Upper lobe of right lung (tissue), 1 donor: ENCODE measurements at regions not wholly inside any gene's neighbourhood (a gene's known extent, or its start where the extent isn't known, plus 50 kb on each side); places are given as distances from the start of the nearest gene placed in this dataset.

Experiments
- ATAC-seq: fragments of 200-7000 bp; cut with Tn5 transposase; one replicate; pipeline ENCODE4 v1.9.1; 2020; ENCODE audit warnings: mild to moderate bottlenecking, moderate library complexity
- DNase-seq: peaks from one replicate; pipeline ENCODE4 v3.0.0-alpha.2; 2020
- H3K27ac ChIP-seq: fragments of 200-600 bp; one replicate; pipeline ENCODE4 v1.8.0; 2022
- H3K27me3 ChIP-seq: fragments of 200-600 bp; one replicate; pipeline ENCODE4 v1.8.0; 2022; ENCODE audit warnings: mild to moderate bottlenecking
- H3K36me3 ChIP-seq: fragments of 200-600 bp; one replicate; pipeline ENCODE4 v1.8.0; 2022
- H3K4me1 ChIP-seq: fragments of 200-600 bp; one replicate; pipeline ENCODE4 v1.8.0; 2022
- H3K4me3 ChIP-seq: fragments of 200-600 bp; one replicate; pipeline ENCODE4 v1.8.0; 2022; ENCODE audit warnings: mild to moderate bottlenecking
- H3K9me3 ChIP-seq: fragments of 200-600 bp; one replicate; pipeline ENCODE4 v1.8.0; 2022
- intact Hi-C: fragments of 100-400 bp; cut with DNase I; formaldehyde crosslinking; loops from one replicate; pipeline ENCODE4 v1.11.0; 2022
- TF ChIP-seq, protein P1 (sequence below): fragments of 200-600 bp; IDR thresholded peaks from one replicate; pipeline ENCODE4 v1.8.0; 2022; ENCODE audit warnings: antibody characterized with exemption
- donor health status: DM: no; HTN: yes; CAD: no; lungs with severe emphysema.

DNA sequence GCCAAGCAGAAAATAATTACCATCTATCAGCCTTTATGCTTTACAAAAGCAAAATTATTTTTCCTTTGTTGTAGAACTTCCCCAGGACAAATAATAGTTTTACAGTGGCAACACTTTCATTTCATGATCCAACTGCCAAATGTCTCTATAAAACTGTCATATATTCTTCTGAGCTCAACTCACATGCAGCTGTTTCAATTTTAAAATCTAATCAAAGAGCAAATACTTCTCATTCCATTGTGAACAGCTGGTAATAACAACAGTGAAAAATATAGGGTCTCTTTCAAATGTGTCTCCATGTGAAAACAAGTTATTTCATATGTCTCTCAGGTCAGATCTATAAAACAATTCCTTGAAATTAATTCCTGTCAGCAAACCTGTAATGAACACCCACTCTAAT is 270.6 kb upstream of the SLC7A11 start:
- no peaks in the 10 kb centered on the region for H3K36me3 ChIP-seq
- intact Hi-C loops = no loop called here
- no peaks in the 10 kb centered on the region for H3K27me3 ChIP-seq
- TF ChIP-seq, protein P1, sequence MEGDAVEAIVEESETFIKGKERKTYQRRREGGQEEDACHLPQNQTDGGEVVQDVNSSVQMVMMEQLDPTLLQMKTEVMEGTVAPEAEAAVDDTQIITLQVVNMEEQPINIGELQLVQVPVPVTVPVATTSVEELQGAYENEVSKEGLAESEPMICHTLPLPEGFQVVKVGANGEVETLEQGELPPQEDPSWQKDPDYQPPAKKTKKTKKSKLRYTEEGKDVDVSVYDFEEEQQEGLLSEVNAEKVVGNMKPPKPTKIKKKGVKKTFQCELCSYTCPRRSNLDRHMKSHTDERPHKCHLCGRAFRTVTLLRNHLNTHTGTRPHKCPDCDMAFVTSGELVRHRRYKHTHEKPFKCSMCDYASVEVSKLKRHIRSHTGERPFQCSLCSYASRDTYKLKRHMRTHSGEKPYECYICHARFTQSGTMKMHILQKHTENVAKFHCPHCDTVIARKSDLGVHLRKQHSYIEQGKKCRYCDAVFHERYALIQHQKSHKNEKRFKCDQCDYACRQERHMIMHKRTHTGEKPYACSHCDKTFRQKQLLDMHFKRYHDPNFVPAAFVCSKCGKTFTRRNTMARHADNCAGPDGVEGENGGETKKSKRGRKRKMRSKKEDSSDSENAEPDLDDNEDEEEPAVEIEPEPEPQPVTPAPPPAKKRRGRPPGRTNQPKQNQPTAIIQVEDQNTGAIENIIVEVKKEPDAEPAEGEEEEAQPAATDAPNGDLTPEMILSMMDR = no peak
- no peak overlapping the region for H3K27ac ChIP-seq
- no peaks in the 10 kb centered on the region for H3K9me3 ChIP-seq
- no peak overlapping the region for H3K4me3 ChIP-seq
- ATAC-seq (no peak), DNase-seq (no peak)
- H3K4me1 ChIP-seq = no peaks in the 10 kb centered on the region

DNA sequence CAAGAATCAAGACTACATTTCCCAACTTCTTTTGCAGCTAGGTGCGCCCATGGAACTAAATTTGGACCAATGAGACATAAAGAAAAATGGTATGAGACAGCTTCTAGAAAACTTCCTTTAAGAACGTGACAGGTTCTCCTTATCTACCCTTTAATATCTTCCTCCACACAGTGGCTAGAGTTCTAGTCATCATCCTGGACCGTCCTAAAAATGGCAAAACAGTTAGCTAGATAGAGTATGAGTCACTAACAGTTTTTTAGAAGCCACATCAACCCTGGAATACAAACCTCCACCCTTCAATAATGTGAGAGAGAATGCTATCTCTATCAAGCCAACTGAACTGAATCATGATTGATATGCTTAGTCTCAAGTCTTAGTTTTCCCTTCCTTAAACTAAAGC is 267.9 kb upstream of the SLC7A11 start:
- DNase-seq (no peak), ATAC-seq (no peak)
- no peaks in the 10 kb centered on the region for H3K4me1 ChIP-seq
- intact Hi-C loops = no loop called here
- no peaks in the 10 kb centered on the region for H3K9me3 ChIP-seq
- H3K27ac ChIP-seq = no peak overlapping the region
- no peaks in the 10 kb centered on the region for H3K27me3 ChIP-seq
- no peak overlapping the region for H3K4me3 ChIP-seq
- H3K36me3 ChIP-seq = no peaks in the 10 kb centered on the region
- TF ChIP-seq, protein P1 = no peak

DNA sequence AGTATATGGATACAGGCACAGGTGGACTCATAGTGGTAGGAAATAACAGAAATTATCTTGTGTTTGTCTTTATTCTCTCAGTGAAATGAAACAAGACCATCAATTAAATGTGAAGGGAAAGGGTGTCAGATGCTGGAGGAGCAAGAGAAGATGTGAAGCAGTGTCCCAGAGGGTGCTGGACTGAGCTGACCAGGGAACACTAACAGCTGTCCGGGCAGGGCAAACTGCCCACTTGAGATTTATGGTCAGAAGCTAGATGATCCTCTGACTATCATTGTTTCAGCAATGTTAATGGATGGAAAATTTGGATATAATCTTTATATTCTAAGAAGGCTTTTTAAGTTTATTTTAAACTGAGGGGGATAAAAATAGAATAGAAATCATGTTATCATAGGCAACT is 267.2 kb upstream of the SLC7A11 start:
- TF ChIP-seq, protein P1 = no peak
- no peaks in the 10 kb centered on the region for H3K27me3 ChIP-seq
- no peak overlapping the region for H3K27ac ChIP-seq
- intact Hi-C loops = no loop called here
- no peaks in the 10 kb centered on the region for H3K36me3 ChIP-seq
- ATAC-seq (no peak), DNase-seq (no peak)
- H3K9me3 ChIP-seq = no peaks in the 10 kb centered on the region
- H3K4me3 ChIP-seq = no peak overlapping the region
- H3K4me1 ChIP-seq = no peaks in the 10 kb centered on the region

DNA sequence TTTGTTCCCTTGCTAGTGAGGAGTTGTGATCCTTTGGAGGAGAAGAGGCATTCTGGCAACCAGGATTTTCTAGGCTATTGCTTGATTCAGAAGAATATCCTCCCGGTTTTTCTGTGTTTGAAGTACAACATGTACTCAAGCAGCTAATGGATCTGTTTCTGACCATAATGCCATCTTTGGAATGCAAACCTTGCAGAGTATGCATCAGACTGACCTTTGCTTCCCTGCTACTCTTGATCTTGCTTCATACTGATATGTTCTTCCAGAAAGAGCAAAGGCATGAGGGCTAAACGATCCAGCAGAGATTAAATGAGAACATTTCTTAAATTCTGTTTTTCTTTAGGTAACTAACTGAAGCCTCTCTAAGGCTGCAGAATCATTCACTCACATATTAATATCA is 265.4 kb upstream of the SLC7A11 start:
- no peak for ATAC-seq
- no peak overlapping the region for H3K4me3 ChIP-seq
- TF ChIP-seq, protein P1 = no peak
- intact Hi-C loops = no loop called here
- no peaks in the 10 kb centered on the region for H3K36me3 ChIP-seq
- H3K27me3 ChIP-seq = no peaks in the 10 kb centered on the region
- no peak overlapping the region for H3K27ac ChIP-seq
- no peak for DNase-seq
- no peaks in the 10 kb centered on the region for H3K9me3 ChIP-seq
- no peaks in the 10 kb centered on the region for H3K4me1 ChIP-seq

DNA sequence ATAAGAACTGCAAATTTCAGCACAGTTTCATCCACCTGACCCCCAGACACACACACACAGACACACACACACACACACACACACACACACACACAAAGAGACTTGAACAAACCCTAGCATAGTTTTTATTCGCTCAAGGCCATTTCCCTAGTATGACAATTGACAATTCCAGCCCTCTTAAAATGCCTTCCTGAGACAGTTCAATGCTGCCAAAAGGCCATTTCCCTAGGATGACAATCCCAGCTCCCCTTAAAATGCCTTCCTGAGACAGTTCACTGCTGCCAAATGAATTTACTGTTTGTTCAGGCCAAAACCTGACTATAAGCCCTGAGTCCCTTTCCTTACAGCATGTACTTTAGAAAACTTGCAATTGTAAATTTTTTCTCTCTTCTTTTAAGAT is 259.5 kb upstream of the SLC7A11 start:
- DNase-seq = no peak
- Histone ChIP-seq H3K27me3 (no peaks in the 10 kb centered on the region), H3K27ac (no peak overlapping the region), H3K4me3 (no peak overlapping the region), H3K4me1 (no peaks in the 10 kb centered on the region), H3K9me3 (no peaks in the 10 kb centered on the region), H3K36me3 (no peaks in the 10 kb centered on the region)
- no peak for ATAC-seq
- TF ChIP-seq, protein P1 = no peak
- intact Hi-C loops = no loop called here

DNA sequence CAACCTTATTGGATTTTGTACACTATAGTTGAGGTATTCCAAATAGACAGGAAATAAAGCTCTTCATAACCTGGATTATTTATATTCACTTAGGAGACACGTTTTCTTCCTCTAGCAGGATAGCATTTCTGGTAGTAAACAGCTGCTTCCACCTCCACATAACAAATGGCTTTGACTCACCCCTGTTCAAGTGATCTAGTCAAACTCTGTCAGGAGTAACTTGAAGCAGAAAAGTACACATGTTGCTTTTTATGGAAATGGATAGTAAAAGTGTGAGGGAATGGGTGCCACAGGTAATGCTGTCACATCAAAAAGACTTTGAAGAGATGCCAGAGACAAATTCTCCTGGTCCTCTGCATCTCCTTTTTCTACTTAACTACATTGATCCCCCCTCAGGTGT is 258.7 kb upstream of the SLC7A11 start:
- no peak for ATAC-seq
- TF ChIP-seq, protein P1 = no peak
- no peaks in the 10 kb centered on the region for H3K36me3 ChIP-seq

More for the DNA sequence above, 258.7 kb upstream of the SLC7A11 start:
- no peak overlapping the region for H3K4me3 ChIP-seq
- no peak overlapping the region for H3K27ac ChIP-seq
- no peaks in the 10 kb centered on the region for H3K27me3 ChIP-seq
- no peak for DNase-seq
- H3K9me3 ChIP-seq = no peaks in the 10 kb centered on the region
- intact Hi-C loops = no loop called here
- H3K4me1 ChIP-seq = no peaks in the 10 kb centered on the region
